ENCODE measurements at regions not wholly inside any gene's neighbourhood (a gene's known extent, or its start where the extent isn't known, plus 50 kb on each side); places are given as distances from the start of the nearest gene placed in this dataset.

DNA sequence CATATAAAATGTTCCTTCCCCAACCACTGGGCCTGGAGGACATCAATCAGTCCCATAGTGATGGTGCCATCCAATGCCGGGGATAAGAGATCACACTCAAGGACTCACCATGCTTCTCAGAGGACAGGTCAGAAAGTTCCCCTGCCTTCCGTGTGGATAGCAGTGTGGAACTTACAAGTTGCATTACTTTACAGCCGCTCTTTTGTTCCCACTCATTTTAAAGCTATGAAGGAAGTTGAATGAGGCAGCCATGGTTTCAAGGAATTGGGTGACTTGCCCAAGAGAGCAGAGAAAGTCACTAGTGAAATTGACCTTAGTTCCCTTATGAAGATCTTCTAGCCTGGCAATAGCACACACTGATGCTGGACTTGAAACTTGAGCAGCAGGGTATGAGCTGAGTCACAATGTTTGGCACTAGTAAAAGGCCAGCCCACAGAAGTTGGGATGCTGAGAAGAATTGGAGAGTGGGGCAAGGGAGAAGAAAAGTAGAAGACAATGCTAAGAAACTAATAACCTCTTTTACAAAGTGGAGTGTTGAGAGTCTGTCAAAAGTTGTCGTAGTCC lies 78.7 kb downstream of the CXCL12 start:
- Histone ChIP-seq H3K27ac (ENCODE audit: insufficient read depth, low read length, poor library complexity, severe bottlenecking) (no peak overlapping the region), H3K9me3 (ENCODE audit: control insufficient read depth, low read length) (no peaks in the 10 kb centered on the region), H3K4me3 (ENCODE audit: insufficient read depth, low read depth, low read length, poor library complexity, severe bottlenecking) (no peak overlapping the region), H3K27me3 (replicated peaks; ENCODE audit: control insufficient read depth, insufficient read depth, low read length, poor library complexity, severe bottlenecking) (no peaks in the 10 kb centered on the region), H3K4me1 (ENCODE audit: control insufficient read depth, insufficient read depth, low read length, poor library complexity, severe bottlenecking) (peaks cover 3% of the 10 kb centered on the region), H3K36me3 (ENCODE audit: control insufficient read depth, insufficient read depth, low read length) (no peaks in the 10 kb centered on the region)
- no peak for DNase-seq

DNA sequence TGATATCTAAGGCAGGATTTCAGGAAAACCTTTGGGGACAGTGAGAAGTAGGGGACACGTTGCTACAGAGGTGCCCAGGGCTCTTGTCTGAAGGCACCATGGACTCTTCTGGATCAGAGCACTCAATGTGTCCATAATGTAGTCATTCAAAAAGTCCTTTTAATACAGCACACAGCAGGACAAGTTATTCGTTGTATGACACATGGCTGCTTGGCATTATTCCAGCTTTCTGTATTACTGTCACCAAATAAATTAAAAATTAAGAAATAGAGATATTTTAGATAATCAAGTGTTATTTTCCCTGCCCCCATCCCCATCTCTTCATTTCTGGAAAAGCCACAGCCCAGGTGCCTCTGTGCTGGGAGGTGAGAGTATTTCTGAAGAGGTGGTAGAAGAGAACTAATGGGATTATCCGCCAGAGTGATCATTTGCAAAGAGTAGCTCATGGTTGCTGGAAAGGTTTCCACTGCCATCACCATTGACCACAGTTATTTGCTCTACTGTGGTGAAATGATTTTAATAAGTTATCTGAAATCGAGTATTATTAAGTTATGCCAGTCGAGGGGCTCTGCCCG lies 83.0 kb downstream of the CXCL12 start:
- Histone ChIP-seq H3K9me3 (ENCODE audit: control insufficient read depth, low read length) (no peaks in the 10 kb centered on the region), H3K4me3 (ENCODE audit: insufficient read depth, low read depth, low read length, poor library complexity, severe bottlenecking) (no peak overlapping the region), H3K27ac (ENCODE audit: insufficient read depth, low read length, poor library complexity, severe bottlenecking) (no peak overlapping the region), H3K27me3 (replicated peaks; ENCODE audit: control insufficient read depth, insufficient read depth, low read length, poor library complexity, severe bottlenecking) (no peaks in the 10 kb centered on the region), H3K36me3 (ENCODE audit: control insufficient read depth, insufficient read depth, low read length) (no peaks in the 10 kb centered on the region), H3K4me1 (ENCODE audit: control insufficient read depth, insufficient read depth, low read length, poor library complexity, severe bottlenecking) (no peaks in the 10 kb centered on the region)
- no peak for DNase-seq

DNA sequence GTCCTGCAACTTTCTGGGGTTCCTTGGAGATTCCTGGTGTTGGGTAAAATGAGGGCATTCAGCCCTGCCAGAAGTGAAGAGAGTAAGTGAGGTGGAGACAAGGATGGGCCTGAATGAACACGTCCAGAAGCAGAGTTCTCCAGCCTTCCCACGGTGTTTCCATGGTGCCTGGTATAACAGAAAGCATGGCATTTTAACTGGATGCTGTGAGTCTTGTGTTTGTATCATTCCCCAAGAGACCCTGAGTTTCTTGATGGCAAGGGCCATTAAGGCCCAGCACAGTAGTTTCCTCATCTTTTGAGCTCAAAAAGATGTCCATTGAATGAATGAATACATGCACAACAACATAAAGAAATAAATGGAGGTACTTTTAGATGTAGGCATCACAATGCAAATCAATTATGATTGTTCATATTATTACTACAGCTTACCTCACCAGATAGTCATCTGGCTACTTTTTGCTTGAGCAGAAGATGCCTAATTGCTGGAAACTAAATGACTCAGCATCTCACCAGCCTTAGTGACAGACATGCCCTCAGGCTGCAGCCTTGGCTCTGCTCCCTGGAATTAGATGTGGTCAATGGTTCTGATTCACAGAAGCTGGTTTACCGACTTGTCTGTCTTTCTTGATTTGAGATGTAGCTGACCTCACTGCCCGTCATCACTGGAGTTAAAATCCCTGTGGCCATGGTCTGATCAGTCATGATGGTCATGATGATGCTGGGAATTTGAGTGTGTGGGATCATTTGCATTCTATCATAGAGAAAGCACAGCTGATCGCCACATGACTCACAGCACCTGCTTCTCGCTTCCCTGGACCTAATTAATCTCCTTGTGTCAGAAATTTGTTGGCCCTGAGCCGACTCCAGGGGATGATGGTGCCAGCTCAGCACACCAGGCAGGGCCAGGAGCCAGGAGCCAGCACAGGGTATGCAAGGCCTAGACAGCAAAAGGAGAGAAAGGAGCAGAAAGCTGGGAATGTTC lies 83.9 kb downstream of the CXCL12 start:
- no peaks in the 10 kb centered on the region for H3K4me1 ChIP-seq (ENCODE audit: control insufficient read depth, insufficient read depth, low read length, poor library complexity, severe bottlenecking)
- H3K27me3 ChIP-seq (replicated peaks; ENCODE audit: control insufficient read depth, insufficient read depth, low read length, poor library complexity, severe bottlenecking), result no peaks in the 10 kb centered on the region
- H3K9me3 ChIP-seq (ENCODE audit: control insufficient read depth, low read length), result no peaks in the 10 kb centered on the region
- no peak for DNase-seq
- no peaks in the 10 kb centered on the region for H3K36me3 ChIP-seq (ENCODE audit: control insufficient read depth, insufficient read depth, low read length)
- H3K27ac ChIP-seq (ENCODE audit: insufficient read depth, low read length, poor library complexity, severe bottlenecking), result no peak overlapping the region
- no peak overlapping the region for H3K4me3 ChIP-seq (ENCODE audit: insufficient read depth, low read depth, low read length, poor library complexity, severe bottlenecking)

DNA sequence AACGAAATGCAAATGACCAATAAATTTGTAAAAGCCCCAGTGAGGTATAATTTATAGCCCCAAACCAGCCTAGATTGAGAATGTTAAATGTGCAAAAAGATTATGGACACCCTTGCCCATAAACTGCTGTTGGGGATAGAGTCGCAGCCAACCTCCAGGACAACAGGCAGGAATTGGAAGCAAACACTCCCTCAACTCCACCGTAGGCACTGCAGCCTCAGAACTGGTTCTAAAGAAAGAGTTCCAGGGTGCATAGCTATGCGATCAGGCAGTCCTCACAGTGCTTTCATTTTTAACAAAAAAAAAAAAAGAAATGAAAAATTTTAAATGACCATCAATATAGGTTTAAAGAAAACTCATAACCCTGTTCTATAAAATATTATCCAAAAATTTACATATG lies 86.2 kb downstream of the CXCL12 start:
- H3K4me3 ChIP-seq (ENCODE audit: insufficient read depth, low read depth, low read length, poor library complexity, severe bottlenecking), result no peak overlapping the region
- H3K36me3 ChIP-seq (ENCODE audit: control insufficient read depth, insufficient read depth, low read length), result no peaks in the 10 kb centered on the region
- H3K27ac ChIP-seq (ENCODE audit: insufficient read depth, low read length, poor library complexity, severe bottlenecking), result no peak overlapping the region
- peaks cover 6% of the 10 kb centered on the region for H3K27me3 ChIP-seq (replicated peaks; ENCODE audit: control insufficient read depth, insufficient read depth, low read length, poor library complexity, severe bottlenecking)
- DNase-seq, result no peak
- no peaks in the 10 kb centered on the region for H3K9me3 ChIP-seq (ENCODE audit: control insufficient read depth, low read length)
- H3K4me1 ChIP-seq (ENCODE audit: control insufficient read depth, insufficient read depth, low read length, poor library complexity, severe bottlenecking), result no peaks in the 10 kb centered on the region

DNA sequence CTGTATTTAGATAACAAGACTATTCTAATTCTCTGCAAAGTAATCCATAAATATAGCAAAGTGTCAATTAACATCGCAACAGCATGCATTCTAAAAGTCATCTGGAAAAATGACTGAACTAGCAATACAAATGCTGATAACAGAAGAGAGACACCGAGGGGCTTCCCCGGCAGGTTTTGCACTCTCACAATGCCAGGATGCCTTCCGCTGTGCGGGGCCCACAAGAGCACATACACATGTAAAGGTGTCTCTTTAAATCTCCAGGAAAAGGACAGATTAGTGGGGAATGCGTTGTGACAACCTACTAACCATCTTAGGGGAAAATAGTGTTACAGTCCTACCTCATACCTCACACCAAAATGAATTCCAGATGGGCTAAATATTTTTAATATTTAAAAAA lies 86.9 kb downstream of the CXCL12 start:
- H3K9me3 ChIP-seq (ENCODE audit: control insufficient read depth, low read length), result no peaks in the 10 kb centered on the region
- no peak for DNase-seq
- H3K27ac ChIP-seq (ENCODE audit: insufficient read depth, low read length, poor library complexity, severe bottlenecking), result no peak overlapping the region
- H3K27me3 ChIP-seq (replicated peaks; ENCODE audit: control insufficient read depth, insufficient read depth, low read length, poor library complexity, severe bottlenecking), result peaks cover 6% of the 10 kb centered on the region
- no peaks in the 10 kb centered on the region for H3K36me3 ChIP-seq (ENCODE audit: control insufficient read depth, insufficient read depth, low read length)
- no peak overlapping the region for H3K4me3 ChIP-seq (ENCODE audit: insufficient read depth, low read depth, low read length, poor library complexity, severe bottlenecking)
- no peaks in the 10 kb centered on the region for H3K4me1 ChIP-seq (ENCODE audit: control insufficient read depth, insufficient read depth, low read length, poor library complexity, severe bottlenecking)

DNA sequence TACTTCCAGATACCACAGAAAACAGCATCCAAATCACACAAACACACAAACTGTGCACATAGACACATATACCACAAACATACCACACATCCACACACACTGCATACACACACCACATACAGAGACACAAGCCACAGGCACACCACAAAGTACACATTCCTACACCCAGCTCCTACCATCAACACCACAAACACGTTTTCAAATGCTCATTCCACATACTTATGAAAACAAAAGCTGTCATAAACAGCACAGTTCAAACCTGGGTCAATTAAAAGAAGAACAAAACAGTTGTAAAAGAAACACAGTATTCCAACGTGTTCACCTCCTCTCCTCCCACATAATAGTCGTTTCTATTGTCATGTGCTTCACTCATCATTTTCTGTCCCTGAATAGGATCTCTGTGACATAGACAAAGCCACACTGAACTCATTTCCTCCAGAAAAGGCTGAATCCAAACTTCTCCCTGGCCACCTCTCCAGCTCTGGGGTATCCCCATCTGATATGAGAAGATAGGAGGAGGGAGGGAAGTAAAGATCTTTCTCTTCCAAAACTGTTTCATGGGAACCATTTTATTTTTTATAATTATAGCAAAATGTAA lies 89.2 kb downstream of the CXCL12 start:
- Histone ChIP-seq H3K27ac (ENCODE audit: insufficient read depth, low read length, poor library complexity, severe bottlenecking) (no peak overlapping the region), H3K9me3 (ENCODE audit: control insufficient read depth, low read length) (no peaks in the 10 kb centered on the region), H3K4me1 (ENCODE audit: control insufficient read depth, insufficient read depth, low read length, poor library complexity, severe bottlenecking) (no peaks in the 10 kb centered on the region), H3K4me3 (ENCODE audit: insufficient read depth, low read depth, low read length, poor library complexity, severe bottlenecking) (no peak overlapping the region), H3K27me3 (replicated peaks; ENCODE audit: control insufficient read depth, insufficient read depth, low read length, poor library complexity, severe bottlenecking) (peaks cover 12% of the 10 kb centered on the region), H3K36me3 (ENCODE audit: control insufficient read depth, insufficient read depth, low read length) (no peaks in the 10 kb centered on the region)
- no peak for DNase-seq

DNA sequence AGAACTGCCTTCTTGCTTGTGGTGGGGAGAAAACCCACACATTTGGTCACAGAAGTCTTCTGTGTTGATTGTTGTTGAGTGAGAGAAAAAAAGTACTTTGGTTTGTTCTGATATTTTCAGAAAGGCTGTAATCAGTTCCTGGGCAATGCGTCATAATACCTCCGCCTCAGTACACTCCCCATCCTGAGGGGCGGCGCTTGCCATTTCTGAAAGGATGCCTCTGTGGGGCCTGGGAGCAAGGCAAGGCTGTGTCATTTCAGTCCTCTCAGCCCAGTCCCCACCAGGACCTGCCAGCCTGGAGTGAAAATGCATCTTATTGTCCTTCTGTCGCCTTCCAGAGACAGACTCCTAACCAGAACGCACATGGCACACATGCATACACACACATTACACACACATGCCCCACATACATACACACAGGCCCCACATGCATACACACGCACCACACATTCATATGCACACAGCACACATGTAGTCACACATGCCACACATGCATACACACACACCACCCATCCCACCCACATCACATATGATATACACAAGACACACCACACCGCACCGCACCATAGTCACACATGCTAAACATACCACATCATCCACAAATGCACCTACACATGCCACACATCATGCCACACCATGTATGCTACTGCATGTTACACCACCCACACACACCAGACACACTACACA lies 90.0 kb downstream of the CXCL12 start:
- Histone ChIP-seq H3K36me3 (ENCODE audit: control insufficient read depth, insufficient read depth, low read length) (no peaks in the 10 kb centered on the region), H3K9me3 (ENCODE audit: control insufficient read depth, low read length) (no peaks in the 10 kb centered on the region), H3K27me3 (replicated peaks; ENCODE audit: control insufficient read depth, insufficient read depth, low read length, poor library complexity, severe bottlenecking) (peaks cover 12% of the 10 kb centered on the region), H3K4me1 (ENCODE audit: control insufficient read depth, insufficient read depth, low read length, poor library complexity, severe bottlenecking) (no peaks in the 10 kb centered on the region), H3K27ac (ENCODE audit: insufficient read depth, low read length, poor library complexity, severe bottlenecking) (no peak overlapping the region), H3K4me3 (ENCODE audit: insufficient read depth, low read depth, low read length, poor library complexity, severe bottlenecking) (no peak overlapping the region)
- no peak for DNase-seq

DNA sequence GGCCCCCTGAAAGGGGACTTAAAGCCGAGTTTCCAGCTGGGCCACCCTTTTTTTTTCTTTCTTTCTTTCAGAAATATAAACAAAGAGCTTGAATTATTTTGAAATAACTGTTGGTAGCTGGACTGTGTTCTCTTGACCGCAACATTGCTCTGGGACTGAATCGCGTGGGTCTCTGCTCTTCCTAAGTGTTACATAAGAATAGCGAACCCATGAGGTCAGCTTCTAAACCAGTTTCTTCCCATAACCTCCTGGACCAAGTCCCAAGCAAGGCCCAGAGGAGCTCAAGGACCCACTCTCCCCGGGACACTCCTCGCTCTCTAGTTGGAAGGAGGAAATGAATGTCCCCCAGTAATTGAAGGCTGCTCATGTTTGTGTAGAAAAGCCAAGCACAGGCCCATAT lies 91.1 kb downstream of the CXCL12 start:
- no peaks in the 10 kb centered on the region for H3K4me1 ChIP-seq (ENCODE audit: control insufficient read depth, insufficient read depth, low read length, poor library complexity, severe bottlenecking)
- H3K27ac ChIP-seq (ENCODE audit: insufficient read depth, low read length, poor library complexity, severe bottlenecking), result no peak overlapping the region
- H3K9me3 ChIP-seq (ENCODE audit: control insufficient read depth, low read length), result no peaks in the 10 kb centered on the region
- peaks cover 12% of the 10 kb centered on the region for H3K27me3 ChIP-seq (replicated peaks; ENCODE audit: control insufficient read depth, insufficient read depth, low read length, poor library complexity, severe bottlenecking)
- no peak overlapping the region for H3K4me3 ChIP-seq (ENCODE audit: insufficient read depth, low read depth, low read length, poor library complexity, severe bottlenecking)
- no peak for DNase-seq
- H3K36me3 ChIP-seq (ENCODE audit: control insufficient read depth, insufficient read depth, low read length), result no peaks in the 10 kb centered on the region

DNA sequence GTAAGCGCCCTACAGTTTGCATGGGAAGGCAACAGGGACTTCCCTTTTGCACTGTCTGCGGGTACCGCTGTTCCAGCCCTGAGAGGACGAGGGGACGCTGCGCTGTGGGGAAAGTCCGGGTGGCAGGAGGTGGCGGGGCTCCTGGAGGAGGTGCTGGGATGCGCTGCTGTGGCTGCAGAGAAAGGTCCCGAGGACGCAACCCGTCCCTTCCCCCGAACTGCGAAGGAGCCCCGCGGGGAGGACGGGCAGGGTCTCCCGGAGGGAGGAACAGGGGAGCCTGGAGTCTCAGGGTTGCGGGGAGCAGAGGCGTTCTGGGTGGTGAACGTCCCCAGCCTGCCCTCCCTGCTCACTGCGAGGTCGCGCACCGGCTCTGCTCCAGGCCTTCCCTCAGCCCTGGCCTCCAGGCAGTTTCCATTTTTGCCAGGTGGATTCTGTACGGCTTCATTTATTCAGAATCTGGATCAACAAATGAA lies 91.6 kb downstream of the CXCL12 start:
- H3K27ac ChIP-seq (ENCODE audit: insufficient read depth, low read length, poor library complexity, severe bottlenecking), result no peak overlapping the region
- peaks cover 12% of the 10 kb centered on the region for H3K27me3 ChIP-seq (replicated peaks; ENCODE audit: control insufficient read depth, insufficient read depth, low read length, poor library complexity, severe bottlenecking)
- H3K9me3 ChIP-seq (ENCODE audit: control insufficient read depth, low read length), result no peaks in the 10 kb centered on the region
- no peak overlapping the region for H3K4me3 ChIP-seq (ENCODE audit: insufficient read depth, low read depth, low read length, poor library complexity, severe bottlenecking)
- no peak for DNase-seq
- H3K36me3 ChIP-seq (ENCODE audit: control insufficient read depth, insufficient read depth, low read length), result no peaks in the 10 kb centered on the region
- no peaks in the 10 kb centered on the region for H3K4me1 ChIP-seq (ENCODE audit: control insufficient read depth, insufficient read depth, low read length, poor library complexity, severe bottlenecking)
